ENCODE measurements at regions not wholly inside any gene's neighbourhood (a gene's known extent, or its start where the extent isn't known, plus 50 kb on each side); places are given as distances from the start of the nearest gene placed in this dataset.

- Histone ChIP-seq H3K27me3 (ENCODE audit: control insufficient read depth in 1 of 2, insufficient read depth in 2 of 2, low read length in 2 of 2) (no peaks in the 10 kb centered on the region), H3K4me3 (ENCODE audit: low read depth in 1 of 2, low read length in 2 of 2) (no peak overlapping the region), H3K9me3 (ENCODE audit: control insufficient read depth in 1 of 2, low read length in 2 of 2) (no peaks in the 10 kb centered on the region), H3K27ac (ENCODE audit: low read depth, low read length) (no peak overlapping the region), H3K9ac (ENCODE audit: low read depth in 1 of 2, low read length in 2 of 2) (no peak overlapping the region), H3K4me1 (ENCODE audit: control insufficient read depth in 1 of 2, insufficient read depth in 2 of 2, low read length in 2 of 2) (no peaks in the 10 kb centered on the region), H3K36me3 (ENCODE audit: control insufficient read depth in 1 of 2, insufficient read depth in 2 of 2, low read length in 2 of 2) (no peaks in the 10 kb centered on the region)
Observed at GRCh38 chr2:196427986-196428634, 211.4 kb upstream of the CCDC150 start.

- Histone ChIP-seq H3K4me3 (ENCODE audit: low read depth in 1 of 2, low read length in 2 of 2) (no peak overlapping the region), H3K9me3 (ENCODE audit: control insufficient read depth in 1 of 2, low read length in 2 of 2) (no peaks in the 10 kb centered on the region), H3K36me3 (ENCODE audit: control insufficient read depth in 1 of 2, insufficient read depth in 2 of 2, low read length in 2 of 2) (no peaks in the 10 kb centered on the region), H3K27ac (ENCODE audit: low read depth, low read length) (no peak overlapping the region), H3K27me3 (ENCODE audit: control insufficient read depth in 1 of 2, insufficient read depth in 2 of 2, low read length in 2 of 2) (no peaks in the 10 kb centered on the region), H3K4me1 (ENCODE audit: control insufficient read depth in 1 of 2, insufficient read depth in 2 of 2, low read length in 2 of 2) (no peaks in the 10 kb centered on the region), H3K9ac (ENCODE audit: low read depth in 1 of 2, low read length in 2 of 2) (no peak overlapping the region)
Observed at GRCh38 chr2:196431076-196431475, 208.4 kb upstream of the CCDC150 start.

GRCh38 chr2:196431957-196432356 lies 207.6 kb upstream of the CCDC150 start:
- no peaks in the 10 kb centered on the region for H3K4me1 ChIP-seq (ENCODE audit: control insufficient read depth in 1 of 2, insufficient read depth in 2 of 2, low read length in 2 of 2)

GRCh38 chr2:196433116-196433515 lies 206.4 kb upstream of the CCDC150 start:
- Histone ChIP-seq H3K4me3 (ENCODE audit: low read depth in 1 of 2, low read length in 2 of 2) (no peak overlapping the region), H3K4me1 (ENCODE audit: control insufficient read depth in 1 of 2, insufficient read depth in 2 of 2, low read length in 2 of 2) (no peaks in the 10 kb centered on the region), H3K27ac (ENCODE audit: low read depth, low read length) (no peak overlapping the region), H3K27me3 (ENCODE audit: control insufficient read depth in 1 of 2, insufficient read depth in 2 of 2, low read length in 2 of 2) (no peaks in the 10 kb centered on the region), H3K36me3 (ENCODE audit: control insufficient read depth in 1 of 2, insufficient read depth in 2 of 2, low read length in 2 of 2) (no peaks in the 10 kb centered on the region), H3K9me3 (ENCODE audit: control insufficient read depth in 1 of 2, low read length in 2 of 2) (no peaks in the 10 kb centered on the region), H3K9ac (ENCODE audit: low read depth in 1 of 2, low read length in 2 of 2) (no peak overlapping the region)

More at GRCh38 chr2:196431957-196432356, 207.6 kb upstream of the CCDC150 start:
- Histone ChIP-seq H3K9ac (ENCODE audit: low read depth in 1 of 2, low read length in 2 of 2) (no peak overlapping the region), H3K27ac (ENCODE audit: low read depth, low read length) (no peak overlapping the region), H3K9me3 (ENCODE audit: control insufficient read depth in 1 of 2, low read length in 2 of 2) (no peaks in the 10 kb centered on the region), H3K27me3 (ENCODE audit: control insufficient read depth in 1 of 2, insufficient read depth in 2 of 2, low read length in 2 of 2) (no peaks in the 10 kb centered on the region), H3K36me3 (ENCODE audit: control insufficient read depth in 1 of 2, insufficient read depth in 2 of 2, low read length in 2 of 2) (no peaks in the 10 kb centered on the region), H3K4me3 (ENCODE audit: low read depth in 1 of 2, low read length in 2 of 2) (no peak overlapping the region)

- Histone ChIP-seq H3K4me1 (ENCODE audit: control insufficient read depth in 1 of 2, insufficient read depth in 2 of 2, low read length in 2 of 2) (no peaks in the 10 kb centered on the region), H3K9ac (ENCODE audit: low read depth in 1 of 2, low read length in 2 of 2) (no peak overlapping the region), H3K36me3 (ENCODE audit: control insufficient read depth in 1 of 2, insufficient read depth in 2 of 2, low read length in 2 of 2) (no peaks in the 10 kb centered on the region)
Observed at GRCh38 chr2:196434217-196434616, 205.3 kb upstream of the CCDC150 start.

GRCh38 chr2:196435189-196435588 lies 204.3 kb upstream of the CCDC150 start:
- Histone ChIP-seq H3K4me1 (ENCODE audit: control insufficient read depth in 1 of 2, insufficient read depth in 2 of 2, low read length in 2 of 2) (no peaks in the 10 kb centered on the region), H3K9me3 (ENCODE audit: control insufficient read depth in 1 of 2, low read length in 2 of 2) (no peaks in the 10 kb centered on the region), H3K9ac (ENCODE audit: low read depth in 1 of 2, low read length in 2 of 2) (no peak overlapping the region), H3K4me3 (ENCODE audit: low read depth in 1 of 2, low read length in 2 of 2) (no peak overlapping the region), H3K27ac (ENCODE audit: low read depth, low read length) (no peak overlapping the region), H3K27me3 (ENCODE audit: control insufficient read depth in 1 of 2, insufficient read depth in 2 of 2, low read length in 2 of 2) (no peaks in the 10 kb centered on the region), H3K36me3 (ENCODE audit: control insufficient read depth in 1 of 2, insufficient read depth in 2 of 2, low read length in 2 of 2) (no peaks in the 10 kb centered on the region)

More at GRCh38 chr2:196434217-196434616, 205.3 kb upstream of the CCDC150 start:
- H3K4me3 ChIP-seq (ENCODE audit: low read depth in 1 of 2, low read length in 2 of 2): no peak overlapping the region
- no peak overlapping the region for H3K27ac ChIP-seq (ENCODE audit: low read depth, low read length)
- H3K27me3 ChIP-seq (ENCODE audit: control insufficient read depth in 1 of 2, insufficient read depth in 2 of 2, low read length in 2 of 2): no peaks in the 10 kb centered on the region
- no peaks in the 10 kb centered on the region for H3K9me3 ChIP-seq (ENCODE audit: control insufficient read depth in 1 of 2, low read length in 2 of 2)

GRCh38 chr2:196437626-196438025 lies 201.9 kb upstream of the CCDC150 start:
- H3K4me3 ChIP-seq (ENCODE audit: low read depth in 1 of 2, low read length in 2 of 2): no peak overlapping the region
- no peaks in the 10 kb centered on the region for H3K4me1 ChIP-seq (ENCODE audit: control insufficient read depth in 1 of 2, insufficient read depth in 2 of 2, low read length in 2 of 2)
- no peak overlapping the region for H3K9ac ChIP-seq (ENCODE audit: low read depth in 1 of 2, low read length in 2 of 2)
- H3K9me3 ChIP-seq (ENCODE audit: control insufficient read depth in 1 of 2, low read length in 2 of 2): no peaks in the 10 kb centered on the region
- no peaks in the 10 kb centered on the region for H3K36me3 ChIP-seq (ENCODE audit: control insufficient read depth in 1 of 2, insufficient read depth in 2 of 2, low read length in 2 of 2)
- no peak overlapping the region for H3K27ac ChIP-seq (ENCODE audit: low read depth, low read length)
- no peaks in the 10 kb centered on the region for H3K27me3 ChIP-seq (ENCODE audit: control insufficient read depth in 1 of 2, insufficient read depth in 2 of 2, low read length in 2 of 2)

- no peaks in the 10 kb centered on the region for H3K4me1 ChIP-seq (ENCODE audit: control insufficient read depth in 1 of 2, insufficient read depth in 2 of 2, low read length in 2 of 2)
- no peak overlapping the region for H3K4me3 ChIP-seq (ENCODE audit: low read depth in 1 of 2, low read length in 2 of 2)
- H3K27ac ChIP-seq (ENCODE audit: low read depth, low read length): no peak overlapping the region
- H3K36me3 ChIP-seq (ENCODE audit: control insufficient read depth in 1 of 2, insufficient read depth in 2 of 2, low read length in 2 of 2): no peaks in the 10 kb centered on the region
- no peaks in the 10 kb centered on the region for H3K9me3 ChIP-seq (ENCODE audit: control insufficient read depth in 1 of 2, low read length in 2 of 2)
- no peak overlapping the region for H3K9ac ChIP-seq (ENCODE audit: low read depth in 1 of 2, low read length in 2 of 2)
- H3K27me3 ChIP-seq (ENCODE audit: control insufficient read depth in 1 of 2, insufficient read depth in 2 of 2, low read length in 2 of 2): no peaks in the 10 kb centered on the region
Observed at GRCh38 chr2:196439760-196440159, 199.8 kb upstream of the CCDC150 start.

GRCh38 chr2:196440413-196440812 lies 199.1 kb upstream of the CCDC150 start:
- Histone ChIP-seq H3K9me3 (ENCODE audit: control insufficient read depth in 1 of 2, low read length in 2 of 2) (no peaks in the 10 kb centered on the region), H3K9ac (ENCODE audit: low read depth in 1 of 2, low read length in 2 of 2) (no peak overlapping the region), H3K4me3 (ENCODE audit: low read depth in 1 of 2, low read length in 2 of 2) (no peak overlapping the region), H3K27me3 (ENCODE audit: control insufficient read depth in 1 of 2, insufficient read depth in 2 of 2, low read length in 2 of 2) (no peaks in the 10 kb centered on the region), H3K36me3 (ENCODE audit: control insufficient read depth in 1 of 2, insufficient read depth in 2 of 2, low read length in 2 of 2) (no peaks in the 10 kb centered on the region), H3K27ac (ENCODE audit: low read depth, low read length) (no peak overlapping the region), H3K4me1 (ENCODE audit: control insufficient read depth in 1 of 2, insufficient read depth in 2 of 2, low read length in 2 of 2) (no peaks in the 10 kb centered on the region)

GRCh38 chr2:196441527-196441926 lies 198.0 kb upstream of the CCDC150 start:
- H3K9ac ChIP-seq (ENCODE audit: low read depth in 1 of 2, low read length in 2 of 2): no peak overlapping the region
- no peaks in the 10 kb centered on the region for H3K4me1 ChIP-seq (ENCODE audit: control insufficient read depth in 1 of 2, insufficient read depth in 2 of 2, low read length in 2 of 2)
- no peaks in the 10 kb centered on the region for H3K9me3 ChIP-seq (ENCODE audit: control insufficient read depth in 1 of 2, low read length in 2 of 2)
- H3K27ac ChIP-seq (ENCODE audit: low read depth, low read length): no peak overlapping the region
- no peaks in the 10 kb centered on the region for H3K36me3 ChIP-seq (ENCODE audit: control insufficient read depth in 1 of 2, insufficient read depth in 2 of 2, low read length in 2 of 2)
- no peaks in the 10 kb centered on the region for H3K27me3 ChIP-seq (ENCODE audit: control insufficient read depth in 1 of 2, insufficient read depth in 2 of 2, low read length in 2 of 2)
- no peak overlapping the region for H3K4me3 ChIP-seq (ENCODE audit: low read depth in 1 of 2, low read length in 2 of 2)

- peaks cover 0 to 5% of the 10 kb centered on the region in 2 donors for H3K27me3 ChIP-seq (ENCODE audit: control insufficient read depth in 1 of 2, insufficient read depth in 2 of 2, low read length in 2 of 2)
- H3K27ac ChIP-seq (ENCODE audit: low read depth, low read length): no peak overlapping the region
- H3K4me1 ChIP-seq (ENCODE audit: control insufficient read depth in 1 of 2, insufficient read depth in 2 of 2, low read length in 2 of 2): no peaks in the 10 kb centered on the region
- H3K9me3 ChIP-seq (ENCODE audit: control insufficient read depth in 1 of 2, low read length in 2 of 2): no peaks in the 10 kb centered on the region
- H3K9ac ChIP-seq (ENCODE audit: low read depth in 1 of 2, low read length in 2 of 2): no peak overlapping the region
- no peak overlapping the region for H3K4me3 ChIP-seq (ENCODE audit: low read depth in 1 of 2, low read length in 2 of 2)
- no peaks in the 10 kb centered on the region for H3K36me3 ChIP-seq (ENCODE audit: control insufficient read depth in 1 of 2, insufficient read depth in 2 of 2, low read length in 2 of 2)
Observed at GRCh38 chr2:196442211-196442610, 197.3 kb upstream of the CCDC150 start.
